IPS DF 6.9 (cell line): ENCODE measurements at regions not wholly inside any gene's neighbourhood (a gene's known extent, or its start where the extent isn't known, plus 50 kb on each side); places are given as distances from the start of the nearest gene placed in this dataset.

Experiments used
- DNase-seq: peaks from one replicate; pipeline ENCODE4 v3.0.0-alpha.2; 2013; ENCODE audit warnings: low read depth, low spot score
- H3K27ac ChIP-seq: one replicate; pipeline ENCODE4 v1.5.1; 2013; ENCODE audit warnings: low read length, control low read depth
- H3K27me3 ChIP-seq: 2 replicates; pipeline ENCODE4 v1.6.1; 2013; ENCODE audit warnings: mild to moderate bottlenecking, low read length; ENCODE audit not compliant: control insufficient read depth, insufficient read depth
- H3K36me3 ChIP-seq: 2 replicates; pipeline ENCODE4 v1.6.1; 2013; ENCODE audit warnings: low read length; ENCODE audit not compliant: control insufficient read depth, insufficient read depth
- H3K4me1 ChIP-seq: 2 replicates; pipeline ENCODE4 v1.6.1; 2013; ENCODE audit warnings: low read length; ENCODE audit not compliant: control insufficient read depth, insufficient read depth
- H3K4me3 ChIP-seq: 2 replicates; pipeline ENCODE4 v1.5.1; 2013; ENCODE audit warnings: mild to moderate bottlenecking, low read length
- H3K9me3 ChIP-seq: 2 replicates; pipeline ENCODE4 v1.6.1; 2013; ENCODE audit warnings: low read length, inconsistent platforms; ENCODE audit not compliant: control insufficient read depth, insufficient read depth
- WGBS: extraction: QIAGEN DNeasy Blood & Tissue Kit; methylation state at CpG from one replicate; pipeline ENCODE4 v1.1.7; 2013; ENCODE audit warnings: mixed read lengths, missing lambda C conversion rate; ENCODE audit not compliant: insufficient read length, insufficient coverage; 5-methylcytosine and 5-hydroxymethylcytosine counted together

- DNase-seq: no peak
- H3K27me3 ChIP-seq: no peaks in the 10 kb centered on the region
- H3K4me3 ChIP-seq: no peak overlapping the region
- no peaks in the 10 kb centered on the region for H3K4me1 ChIP-seq
- H3K36me3 ChIP-seq: no peaks in the 10 kb centered on the region
- no peak overlapping the region for H3K27ac ChIP-seq
- no peaks in the 10 kb centered on the region for H3K9me3 ChIP-seq
- WGBS: no CpG with 5 or more reads among the region's 4 CpGs
Measured at GRCh38 chr11:80816966-80817365, 1376.1 kb upstream of the TENM4 start.

GRCh38 chr11:80816454-80816847 is 1375.6 kb upstream of the TENM4 start:
- no peak overlapping the region for H3K27ac ChIP-seq
- no peak overlapping the region for H3K4me3 ChIP-seq
- DNase-seq: no peak
- no CpG with 5 or more reads among the region's 1 CpG for WGBS
- H3K9me3 ChIP-seq: no peaks in the 10 kb centered on the region
- H3K36me3 ChIP-seq: no peaks in the 10 kb centered on the region
- H3K27me3 ChIP-seq: no peaks in the 10 kb centered on the region
- H3K4me1 ChIP-seq: no peaks in the 10 kb centered on the region

GRCh38 chr11:80815752-80816453 is 1375.1 kb upstream of the TENM4 start:
- Histone ChIP-seq H3K4me1 (no peaks in the 10 kb centered on the region), H3K4me3 (no peak overlapping the region), H3K9me3 (no peaks in the 10 kb centered on the region), H3K36me3 (no peaks in the 10 kb centered on the region), H3K27me3 (no peaks in the 10 kb centered on the region), H3K27ac (no peak overlapping the region)
- 100% methylated on average over 1 of the region's 3 CpGs for WGBS
- no peak for DNase-seq

- no peaks in the 10 kb centered on the region for H3K9me3 ChIP-seq
- no peaks in the 10 kb centered on the region for H3K36me3 ChIP-seq
- H3K27me3 ChIP-seq: no peaks in the 10 kb centered on the region
- no peaks in the 10 kb centered on the region for H3K4me1 ChIP-seq
- no CpG with 5 or more reads among the region's 1 CpG for WGBS
- DNase-seq: no peak
- H3K27ac ChIP-seq: no peak overlapping the region
- no peak overlapping the region for H3K4me3 ChIP-seq
Measured at GRCh38 chr11:80814813-80815212, 1374.0 kb upstream of the TENM4 start.

- Histone ChIP-seq H3K4me1 (no peaks in the 10 kb centered on the region), H3K27me3 (no peaks in the 10 kb centered on the region), H3K9me3 (no peaks in the 10 kb centered on the region), H3K27ac (no peak overlapping the region), H3K4me3 (no peak overlapping the region), H3K36me3 (no peaks in the 10 kb centered on the region)
- WGBS: no CpG with 5 or more reads among the region's 4 CpGs
- no peak for DNase-seq
Measured at GRCh38 chr11:80810695-80811094, 1369.9 kb upstream of the TENM4 start.

- Histone ChIP-seq H3K27ac (no peak overlapping the region), H3K9me3 (no peaks in the 10 kb centered on the region), H3K27me3 (no peaks in the 10 kb centered on the region), H3K4me1 (no peaks in the 10 kb centered on the region), H3K4me3 (no peak overlapping the region), H3K36me3 (no peaks in the 10 kb centered on the region)
- DNase-seq: no peak
- no CpG with 5 or more reads among the region's 8 CpGs for WGBS
Measured at GRCh38 chr11:80798174-80798573, 1357.3 kb upstream of the TENM4 start.

GRCh38 chr11:80783561-80783960 is 1342.7 kb upstream of the TENM4 start:
- H3K4me3 ChIP-seq: no peak overlapping the region
- H3K36me3 ChIP-seq: no peaks in the 10 kb centered on the region
- peaks cover 4% of the 10 kb centered on the region; the same call in 1 of the 2 replicates for H3K4me1 ChIP-seq
- WGBS: no CpG with 5 or more reads among the region's 2 CpGs
- DNase-seq: no peak
- H3K27ac ChIP-seq: no peak overlapping the region
- H3K9me3 ChIP-seq: no peaks in the 10 kb centered on the region
- H3K27me3 ChIP-seq: no peaks in the 10 kb centered on the region

GRCh38 chr11:80782135-80782885 is 1341.5 kb upstream of the TENM4 start:
- WGBS: no CpG with 5 or more reads among the region's 4 CpGs
- Histone ChIP-seq H3K9me3 (no peaks in the 10 kb centered on the region), H3K36me3 (no peaks in the 10 kb centered on the region), H3K27me3 (no peaks in the 10 kb centered on the region), H3K27ac (no peak overlapping the region), H3K4me3 (no peak overlapping the region), H3K4me1 (peaks cover 4% of the 10 kb centered on the region; the same call in 1 of the 2 replicates)
- DNase-seq: no peak

- no peaks in the 10 kb centered on the region for H3K36me3 ChIP-seq
- no peak overlapping the region for H3K27ac ChIP-seq
- no peak for DNase-seq
- H3K4me1 ChIP-seq: peaks cover 4% of the 10 kb centered on the region; the same call in 1 of the 2 replicates
- H3K4me3 ChIP-seq: no peak overlapping the region
- no peaks in the 10 kb centered on the region for H3K9me3 ChIP-seq
- no peaks in the 10 kb centered on the region for H3K27me3 ChIP-seq
- WGBS: no CpG with 5 or more reads among the region's 5 CpGs
Measured at GRCh38 chr11:80779905-80780605, 1339.2 kb upstream of the TENM4 start.

- H3K9me3 ChIP-seq: no peaks in the 10 kb centered on the region
- no peak overlapping the region for H3K4me3 ChIP-seq
- no peak overlapping the region for H3K27ac ChIP-seq
- DNase-seq: no peak
- H3K36me3 ChIP-seq: no peaks in the 10 kb centered on the region
- H3K4me1 ChIP-seq: peaks cover 4% of the 10 kb centered on the region; the same call in 1 of the 2 replicates
- no CpG with 5 or more reads among the region's 3 CpGs for WGBS
- no peaks in the 10 kb centered on the region for H3K27me3 ChIP-seq
Measured at GRCh38 chr11:80778941-80779340, 1338.1 kb upstream of the TENM4 start.
